ENCODE measurements at regions not wholly inside any gene's neighbourhood (a gene's known extent, or its start where the extent isn't known, plus 50 kb on each side); places are given as distances from the start of the nearest gene placed in this dataset.
A peak's percentile ranks its signal among the peaks of the same experiment; 100 is the strongest.

DNA sequence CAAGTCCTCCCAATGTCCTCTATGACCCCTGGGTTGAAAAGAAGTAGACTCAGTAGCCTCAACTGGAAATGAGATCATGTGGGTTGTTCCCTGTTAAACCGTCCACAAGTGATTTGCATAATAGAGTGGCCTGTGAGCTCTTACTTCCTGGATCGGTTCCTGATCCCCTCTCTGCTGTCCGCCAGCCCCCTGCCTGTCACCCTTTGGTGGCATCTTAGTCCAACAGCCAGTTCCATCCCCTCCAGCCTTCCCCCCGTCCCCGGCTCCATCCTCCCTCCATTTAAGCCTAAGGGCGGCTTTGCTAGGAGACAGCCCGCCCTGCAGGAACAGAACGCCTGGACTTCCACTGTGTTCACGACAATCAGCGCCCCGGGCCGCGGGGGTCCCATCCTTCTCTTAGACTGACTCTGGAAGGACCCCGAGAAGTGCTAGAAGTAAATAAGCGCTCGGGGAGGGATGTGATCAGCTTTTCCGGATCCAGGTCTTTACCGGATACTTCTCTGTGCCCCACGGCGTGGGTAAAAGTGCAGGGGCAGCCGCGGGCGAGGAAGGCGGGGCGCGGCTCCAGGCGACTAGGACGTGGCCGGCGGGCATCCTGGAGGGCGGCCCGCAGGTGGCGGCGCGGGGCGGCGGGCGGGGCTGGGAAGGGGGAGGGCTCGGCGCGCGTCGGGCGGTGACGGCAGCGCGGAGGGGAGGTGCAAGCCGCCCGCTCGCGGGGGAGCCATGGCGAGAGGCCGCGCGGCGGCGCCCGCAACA lies 51.2 kb upstream of the ULK4 start:
- peak; percentile 76 for DNase-seq

GRCh38 chr3:42012383-42012934 lies 50.6 kb upstream of the ULK4 start:
- no peak for DNase-seq

Data from activated CD4-positive, CD25-positive, alpha-beta regulatory T cell treated with anti-CD3 and anti-CD28 coated beads, Interleukin-2, amount 50 U/mL, for 72 hours (primary cell).